Renal cortical epithelial cell (primary cell): ENCODE measurements at regions not wholly inside any gene's neighbourhood (a gene's known extent, or its start where the extent isn't known, plus 50 kb on each side); places are given as distances from the start of the nearest gene placed in this dataset.

Experiments used
- DNase-seq: peaks from one replicate; pipeline ENCODE4 v3.0.0-alpha.2; 2011; ENCODE audit warnings: low read depth

DNA sequence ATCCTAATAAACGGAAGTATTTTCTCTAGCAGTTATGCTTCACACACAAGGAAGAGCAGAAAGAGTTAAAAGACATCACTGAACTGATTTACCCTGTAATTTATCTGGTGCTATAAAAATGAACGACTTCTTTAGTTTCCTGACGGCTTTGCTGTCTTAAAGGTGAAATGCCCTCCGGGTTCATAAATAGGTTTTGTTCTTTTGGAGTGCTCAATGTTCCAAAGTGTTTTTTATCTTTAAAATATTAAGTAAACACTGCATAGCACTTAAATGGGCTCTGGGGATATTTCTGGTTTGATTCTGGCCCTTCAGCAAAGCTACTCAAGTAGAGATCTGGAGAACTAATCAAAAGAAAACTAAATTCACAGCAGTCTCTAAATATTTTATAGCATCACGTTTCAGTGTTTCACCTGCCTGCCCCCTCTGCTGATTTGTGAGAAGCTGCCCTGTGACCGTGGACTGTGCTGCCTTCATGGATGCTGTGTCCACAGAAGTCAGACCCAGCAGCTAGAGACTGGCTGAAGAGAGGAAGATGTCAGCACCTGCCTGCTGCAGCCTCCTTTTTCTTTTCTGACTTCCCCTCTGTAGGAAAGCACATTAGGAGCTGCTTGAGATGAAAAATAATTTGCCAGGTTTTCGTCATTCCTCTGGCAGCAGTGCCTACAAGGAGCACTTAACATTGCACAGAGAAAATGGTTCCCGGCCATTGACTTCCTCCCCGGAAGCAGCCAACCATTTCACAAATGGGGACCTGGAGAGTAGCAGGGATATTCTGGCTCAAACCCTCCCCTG is 205.1 kb upstream of the FSCB start:
- no peak for DNase-seq

DNA sequence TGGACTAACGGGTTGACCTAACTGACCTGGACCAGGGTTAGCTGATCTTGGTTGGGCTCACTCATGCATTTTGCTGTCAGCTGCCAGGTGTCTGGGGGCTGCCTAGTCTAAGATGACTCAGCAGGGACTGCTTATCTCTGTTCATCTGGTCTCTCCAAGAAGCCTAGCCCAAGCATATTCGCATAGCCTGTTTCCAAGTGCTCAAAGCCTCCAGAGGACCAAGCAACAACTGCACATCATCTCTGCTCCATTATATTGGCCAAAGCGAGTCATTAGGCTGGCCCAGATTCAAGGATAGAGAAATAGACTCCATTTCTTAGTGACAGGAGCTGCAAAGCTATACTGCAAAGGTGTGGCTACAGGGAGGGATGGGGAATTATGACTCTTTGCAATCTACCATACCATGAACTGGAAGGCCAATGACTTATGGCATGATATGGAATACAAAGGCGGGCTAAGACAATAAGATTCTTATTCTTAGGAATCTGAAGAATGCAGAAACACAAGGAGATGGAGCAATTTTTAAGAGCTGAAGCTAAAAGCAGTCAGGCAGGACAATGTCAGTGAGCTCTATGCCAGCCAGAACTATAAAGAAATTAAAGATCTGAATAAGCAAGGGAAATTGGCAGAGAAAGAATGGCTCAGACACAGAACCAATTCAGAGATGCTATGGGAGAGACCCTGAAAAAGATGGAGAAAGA is 194.6 kb upstream of the FSCB start:
- peak; percentile 8 for DNase-seq

DNA sequence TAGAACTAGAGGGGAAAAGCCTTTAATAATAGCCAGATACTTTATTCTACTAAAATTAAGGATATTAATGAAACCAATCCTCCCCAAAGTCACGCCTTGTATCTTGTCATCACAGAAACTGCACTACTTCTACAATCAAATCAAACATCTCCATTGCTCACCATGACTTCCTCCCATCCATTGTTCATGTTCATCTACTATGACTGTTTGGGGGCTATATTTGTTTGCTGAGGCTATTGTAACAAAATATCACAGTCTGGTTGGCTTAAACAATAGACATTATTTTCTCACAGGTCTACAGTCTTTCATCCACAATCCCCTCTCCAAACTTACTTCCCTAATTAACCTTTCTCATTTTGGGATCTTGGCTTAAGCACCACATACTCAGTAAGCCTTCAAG is 193.6 kb upstream of the FSCB start:
- DNase-seq: peak; percentile 20

DNA sequence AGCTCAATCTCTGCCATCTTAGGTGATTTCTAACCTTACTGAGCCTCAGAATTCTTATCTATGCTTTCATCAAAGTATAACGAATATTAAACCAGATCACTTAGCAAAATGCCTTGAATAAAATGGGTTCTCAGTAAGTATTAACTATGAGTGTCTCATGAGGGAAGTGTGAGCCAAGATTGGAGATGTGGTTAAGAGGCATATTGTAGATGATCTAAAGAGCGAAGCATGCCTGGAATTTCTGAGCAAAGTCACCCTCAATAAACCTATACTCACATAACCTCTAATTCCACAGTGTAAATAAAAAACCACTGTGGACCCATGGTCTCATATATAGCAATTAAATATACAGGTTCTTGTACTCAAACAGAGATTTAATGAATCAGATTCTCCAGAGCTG is 193.1 kb upstream of the FSCB start:
- peak; percentile 40 for DNase-seq

DNA sequence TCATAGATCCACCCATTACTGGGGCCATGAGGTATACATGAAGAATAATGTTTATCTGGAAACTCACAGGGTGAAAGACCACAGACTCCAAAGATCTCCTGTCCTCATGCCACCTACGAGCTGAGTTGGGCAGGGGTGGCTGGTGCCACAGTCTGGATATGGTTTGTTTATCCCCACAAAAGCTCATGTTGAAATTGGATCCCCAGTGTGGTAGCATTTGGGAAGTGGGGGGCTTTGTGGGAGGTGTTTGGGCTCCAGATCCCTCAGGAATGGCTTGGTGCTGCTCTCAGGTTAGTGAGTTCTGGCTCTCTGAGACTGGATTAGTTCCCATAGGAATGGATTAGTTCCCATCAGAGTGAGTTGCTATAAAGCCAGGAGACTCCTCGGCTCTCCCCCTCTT is 192.3 kb upstream of the FSCB start:
- DNase-seq: no peak

DNA sequence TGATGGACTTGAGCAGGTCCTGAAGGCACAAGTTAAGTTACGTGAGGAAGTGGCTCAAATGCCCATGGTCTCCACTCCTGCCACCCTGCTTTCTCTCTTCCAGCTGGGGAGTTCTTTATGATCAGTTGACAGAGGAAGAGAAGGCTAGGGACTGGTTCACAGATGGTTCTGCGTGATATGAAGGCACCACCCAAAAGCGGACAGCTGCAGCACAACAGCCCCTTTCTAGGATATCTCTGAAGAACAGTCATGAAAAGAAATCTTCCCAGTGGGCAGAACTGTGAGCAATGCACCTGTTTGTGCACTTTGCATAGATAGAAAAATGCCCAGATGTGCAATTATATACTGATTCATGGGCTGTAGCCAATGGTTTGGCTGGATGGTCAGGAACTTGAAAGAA is 162.4 kb upstream of the FSCB start:
- no peak for DNase-seq

DNA sequence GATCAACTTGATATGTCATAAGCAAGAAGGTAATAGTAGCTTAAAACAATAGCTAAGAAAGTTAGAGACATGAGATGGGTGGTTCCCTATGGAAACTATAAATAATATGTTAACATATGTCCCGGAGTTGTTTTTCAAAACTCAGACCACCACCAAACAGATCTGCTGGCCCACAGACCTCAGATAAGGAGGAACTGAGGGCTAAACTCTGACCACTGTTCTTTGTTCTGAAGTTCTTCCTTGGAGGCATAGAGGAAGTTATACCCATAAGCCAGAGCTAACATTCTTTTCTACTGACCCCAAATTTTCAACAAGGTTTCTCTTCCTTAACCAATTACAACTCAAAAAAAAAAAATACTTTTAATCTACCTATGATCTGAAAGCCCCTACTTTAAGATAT is 156.1 kb upstream of the FSCB start:
- no peak for DNase-seq

DNA sequence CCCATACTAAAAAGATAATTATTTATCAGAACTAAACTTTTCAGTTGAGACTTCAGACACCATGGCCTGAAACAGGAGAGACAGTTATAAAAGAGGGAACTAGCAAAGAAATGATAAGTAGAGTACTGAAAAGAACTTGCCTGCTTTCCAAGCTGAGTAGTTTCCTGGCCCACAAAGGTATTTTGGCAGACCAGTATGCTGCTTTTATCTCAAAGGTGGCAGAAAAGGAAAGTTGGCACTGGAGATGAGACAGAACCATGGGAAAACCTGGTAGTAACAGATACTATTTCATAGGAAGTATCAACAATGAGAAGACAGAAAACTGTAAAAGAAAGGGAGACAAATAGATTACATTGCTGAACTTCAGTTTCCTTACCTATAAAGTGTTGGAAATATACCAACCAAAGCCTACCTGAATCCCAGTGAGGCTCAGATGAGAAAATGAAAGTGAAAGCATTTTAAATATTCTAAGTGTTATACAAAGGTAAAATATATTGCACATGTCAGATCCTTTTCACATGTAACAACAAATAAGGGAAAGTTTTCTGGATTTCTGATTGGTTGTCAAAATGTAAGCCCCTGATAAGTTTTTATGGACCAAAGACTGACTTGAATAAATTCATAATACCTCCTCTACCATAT is 155.3 kb upstream of the FSCB start:
- peak; percentile 6 for DNase-seq

DNA sequence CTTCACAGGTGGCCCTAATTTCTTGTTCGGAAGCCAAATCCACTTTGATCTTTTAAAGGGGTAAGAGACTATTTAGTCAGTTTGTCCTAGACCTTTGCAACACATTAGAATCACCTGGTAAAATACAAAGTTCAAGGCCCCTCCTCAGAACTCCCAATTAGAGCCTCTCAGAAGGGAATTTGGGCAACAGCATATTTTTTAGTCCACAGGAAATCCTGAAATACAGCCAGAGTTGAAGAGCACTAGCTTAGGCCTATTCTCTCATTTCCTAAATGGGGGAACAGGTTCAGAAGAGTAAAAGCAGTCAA is 151.3 kb upstream of the FSCB start:
- no peak for DNase-seq

DNA sequence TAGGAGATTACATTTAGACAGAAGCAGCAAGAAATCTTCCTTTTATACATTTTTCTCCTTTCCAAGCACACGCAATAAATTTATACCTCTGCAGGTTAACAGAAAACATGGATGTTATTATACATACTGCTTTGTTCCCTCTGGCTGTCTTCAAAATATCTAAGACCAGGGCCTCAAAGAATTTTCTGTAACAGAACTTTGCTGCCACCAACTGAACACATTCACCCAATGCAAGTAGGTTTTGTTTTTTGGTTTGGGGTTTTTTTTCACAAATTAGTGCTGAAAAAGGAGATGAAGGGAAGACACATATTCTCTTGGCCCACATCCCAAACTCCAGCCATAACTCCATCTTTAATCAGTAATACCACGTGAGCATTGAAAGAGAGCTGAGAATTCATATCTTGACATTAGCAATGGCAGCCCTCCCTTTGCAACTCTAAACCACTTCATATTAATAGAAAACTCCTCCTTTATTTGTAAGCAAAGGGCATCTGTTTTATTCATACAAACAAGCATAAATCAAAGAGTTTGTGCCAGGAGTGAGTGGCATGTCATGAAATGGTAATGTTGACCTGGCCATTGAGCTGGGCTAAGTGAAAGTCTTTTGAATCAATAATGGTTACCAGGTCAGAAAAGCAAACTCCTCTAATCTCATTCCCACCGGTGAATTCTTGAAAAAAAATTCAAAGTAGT is 150.8 kb upstream of the FSCB start:
- DNase-seq: no peak

DNA sequence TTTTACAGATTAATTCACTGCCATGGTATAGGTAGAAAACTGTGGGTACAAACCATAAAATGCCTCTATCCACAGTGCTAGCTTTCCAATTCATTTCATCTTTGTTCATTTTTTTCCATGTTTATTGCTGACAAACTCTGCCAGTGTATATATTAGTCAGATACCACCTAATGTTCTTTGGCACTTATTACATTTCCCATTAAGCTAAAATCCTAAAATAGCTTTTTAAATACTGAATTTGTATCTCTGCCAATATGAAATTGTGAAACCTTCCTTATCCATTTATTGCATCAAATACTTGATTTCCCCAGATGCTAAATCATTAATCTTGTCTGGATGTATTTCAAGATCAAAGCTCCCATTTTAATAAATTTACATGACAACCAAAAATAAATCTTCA is 150.1 kb upstream of the FSCB start:
- DNase-seq: no peak

DNA sequence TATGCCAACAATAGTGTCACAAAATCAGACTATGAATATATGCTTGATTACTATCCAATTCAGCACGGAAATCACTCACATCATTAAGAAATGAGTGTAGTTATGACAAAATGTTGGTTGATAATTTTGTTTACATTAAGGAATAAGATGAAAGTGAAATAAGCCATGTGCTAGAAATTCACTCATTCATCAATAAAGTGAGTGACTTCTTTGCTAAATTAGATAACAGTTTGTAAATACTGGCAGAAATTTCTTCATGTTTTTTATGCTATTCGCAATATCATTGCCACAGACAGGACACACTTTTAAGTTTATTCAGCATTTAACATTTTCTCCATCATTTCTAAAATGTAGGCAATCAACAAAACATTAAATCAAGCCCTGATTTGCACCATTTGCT is 147.5 kb upstream of the FSCB start:
- DNase-seq: no peak

DNA sequence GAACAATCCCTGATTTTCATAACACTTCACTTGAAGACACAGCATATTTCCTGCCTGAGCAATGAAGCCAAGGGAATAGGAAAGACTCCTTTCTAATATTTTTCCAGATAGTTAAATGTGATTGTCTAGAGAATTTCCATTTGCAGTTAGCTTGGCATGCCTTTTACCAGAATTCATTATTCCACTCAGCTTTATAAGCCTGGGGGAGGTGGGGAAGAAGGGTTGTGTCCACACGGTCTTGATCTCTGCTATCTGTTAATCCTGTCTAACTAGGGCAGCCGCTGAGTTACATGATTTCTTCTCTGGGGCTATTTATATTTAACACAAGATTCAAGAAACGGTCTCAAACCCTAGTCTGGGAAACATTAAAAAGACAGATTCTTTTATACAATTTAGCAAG is 146.6 kb upstream of the FSCB start:
- DNase-seq: no peak

DNA sequence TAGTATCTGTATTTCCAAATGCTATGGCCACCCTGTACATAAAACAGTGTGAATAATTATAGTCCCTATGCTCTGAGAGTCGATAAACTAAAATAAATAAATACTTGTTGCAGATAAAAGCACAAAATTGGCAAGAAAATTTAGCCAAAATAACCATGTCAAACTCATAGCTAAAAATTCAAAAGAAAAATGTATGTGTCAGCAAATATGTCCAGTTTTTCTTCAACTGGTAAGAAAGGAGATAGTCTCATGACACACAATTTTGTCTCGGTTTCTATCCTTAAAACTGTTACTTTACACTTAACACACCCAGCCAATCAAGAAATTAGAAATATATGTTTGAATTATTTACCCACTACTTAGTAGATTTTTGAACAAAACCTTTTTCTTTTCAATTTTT is 145.6 kb upstream of the FSCB start:
- DNase-seq: no peak

DNA sequence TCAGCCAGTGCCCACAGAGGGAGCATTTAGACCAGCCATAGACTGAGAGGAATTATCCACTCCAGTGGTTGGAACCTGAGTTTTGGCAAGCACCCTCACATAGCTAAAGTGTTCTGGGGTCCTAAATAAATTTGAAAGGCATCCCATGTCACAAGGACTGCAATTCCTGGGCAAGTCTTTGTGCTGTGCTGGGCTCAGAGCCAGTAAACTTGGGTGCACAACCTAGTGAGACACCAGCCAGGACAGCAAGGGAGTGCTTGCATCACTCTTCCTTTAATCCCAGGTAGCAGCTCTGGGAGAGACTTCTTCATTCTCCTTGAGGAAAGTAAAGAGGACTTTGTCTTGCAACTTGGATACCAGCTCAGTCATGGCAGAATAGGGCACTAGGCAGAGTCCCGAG is 142.0 kb upstream of the FSCB start:
- no peak for DNase-seq

DNA sequence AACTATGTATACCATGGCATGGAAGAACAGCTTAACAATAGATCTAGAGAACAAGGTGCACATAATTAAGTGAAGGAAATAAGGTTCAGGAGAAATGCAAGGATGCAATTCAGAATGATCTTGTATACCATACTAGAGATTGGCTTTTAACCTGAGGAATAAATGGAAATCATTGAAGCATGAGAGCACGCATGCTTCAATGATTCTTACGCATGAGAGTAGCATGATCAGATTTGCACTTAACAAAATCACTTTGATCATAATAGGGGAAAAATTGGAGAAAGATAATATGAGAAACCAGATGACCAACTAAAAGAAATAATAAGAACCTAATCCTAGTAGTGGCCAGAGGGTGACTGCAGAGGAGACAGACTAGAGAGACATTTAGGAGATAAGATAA is 133.3 kb upstream of the FSCB start:
- no peak for DNase-seq

DNA sequence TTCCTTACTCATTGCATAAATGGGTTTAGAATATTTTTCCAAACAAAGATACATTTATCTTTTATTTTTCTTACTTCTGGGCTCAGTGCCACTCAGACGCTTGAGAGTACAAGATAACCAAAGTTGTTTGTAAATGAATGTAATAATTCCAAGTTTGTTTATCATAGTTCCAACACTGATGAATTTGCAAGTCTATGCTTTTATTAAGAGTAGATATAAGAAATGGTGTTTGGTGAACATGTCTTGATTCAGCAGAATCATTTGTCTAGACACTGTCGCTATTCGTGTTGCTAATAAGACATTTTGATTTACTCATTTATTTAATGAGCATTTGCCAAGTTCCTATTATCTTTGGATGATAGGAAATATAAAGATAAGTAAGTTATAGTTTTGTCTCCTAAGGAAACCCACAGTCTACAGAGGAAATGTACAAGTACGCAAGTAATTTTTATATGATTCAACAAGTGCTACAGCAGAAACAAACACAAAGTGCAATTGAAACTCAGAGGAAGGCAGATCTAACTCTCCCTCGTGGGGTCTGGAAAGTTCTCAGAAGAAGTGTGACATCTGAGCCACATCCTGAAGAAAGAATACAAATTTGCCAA is 132.8 kb upstream of the FSCB start:
- no peak for DNase-seq

DNA sequence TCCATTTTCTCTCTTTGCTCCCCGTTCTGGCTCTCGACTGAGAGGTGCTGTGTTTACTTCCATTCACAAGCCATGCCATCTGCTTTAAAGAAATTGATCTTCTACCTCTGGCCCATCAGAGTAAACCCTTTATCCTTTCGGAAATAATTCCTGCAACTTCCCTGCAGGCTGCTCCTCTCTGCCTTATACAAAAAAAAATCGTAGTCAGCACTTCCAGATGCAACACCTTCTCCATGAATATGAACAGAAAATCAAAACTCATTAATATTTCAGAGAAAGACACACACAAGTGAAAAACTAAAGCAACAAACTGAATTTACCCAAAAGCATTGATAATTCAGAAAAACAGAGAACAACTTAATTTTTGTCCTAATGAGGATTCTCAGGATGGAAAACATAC is 127.6 kb upstream of the FSCB start:
- no peak for DNase-seq

DNA sequence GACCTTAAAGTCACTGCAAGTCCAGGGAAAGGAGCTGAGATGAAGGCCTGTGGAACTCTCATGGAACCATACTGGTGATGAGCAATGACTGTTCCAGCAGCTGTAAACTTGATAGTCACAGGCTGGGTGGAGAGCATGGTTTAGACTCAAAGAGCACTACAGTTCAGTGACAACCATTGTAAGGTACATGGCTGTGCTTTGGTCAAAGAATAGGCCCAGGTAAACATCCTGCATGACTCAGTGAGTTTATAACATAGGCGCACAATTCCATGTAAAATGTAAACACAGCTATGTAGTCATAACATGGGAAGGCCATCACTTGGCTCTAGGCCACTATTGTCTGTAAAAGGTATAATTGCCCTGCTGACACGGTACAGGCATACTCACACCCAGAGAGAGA is 119.3 kb upstream of the FSCB start:
- DNase-seq: no peak

DNA sequence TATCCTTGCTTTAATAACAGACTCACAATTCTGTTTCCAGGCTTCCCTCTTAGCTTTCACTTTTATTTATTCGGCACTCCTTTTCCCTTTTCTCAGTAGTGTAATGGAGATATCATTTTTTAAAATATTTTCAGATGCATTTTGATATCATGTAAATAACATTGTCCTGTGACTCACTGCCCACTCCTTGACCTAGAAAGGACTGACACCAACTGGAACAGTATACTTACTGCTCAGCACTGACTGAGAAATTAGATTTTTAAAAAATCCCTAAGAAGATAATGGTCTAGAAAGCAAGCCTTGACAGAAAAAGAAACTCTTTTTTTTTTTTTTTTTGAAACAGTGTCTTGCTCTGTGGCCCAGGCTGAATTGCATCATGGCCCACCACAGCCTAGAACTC is 118.0 kb upstream of the FSCB start:
- no peak for DNase-seq

DNA sequence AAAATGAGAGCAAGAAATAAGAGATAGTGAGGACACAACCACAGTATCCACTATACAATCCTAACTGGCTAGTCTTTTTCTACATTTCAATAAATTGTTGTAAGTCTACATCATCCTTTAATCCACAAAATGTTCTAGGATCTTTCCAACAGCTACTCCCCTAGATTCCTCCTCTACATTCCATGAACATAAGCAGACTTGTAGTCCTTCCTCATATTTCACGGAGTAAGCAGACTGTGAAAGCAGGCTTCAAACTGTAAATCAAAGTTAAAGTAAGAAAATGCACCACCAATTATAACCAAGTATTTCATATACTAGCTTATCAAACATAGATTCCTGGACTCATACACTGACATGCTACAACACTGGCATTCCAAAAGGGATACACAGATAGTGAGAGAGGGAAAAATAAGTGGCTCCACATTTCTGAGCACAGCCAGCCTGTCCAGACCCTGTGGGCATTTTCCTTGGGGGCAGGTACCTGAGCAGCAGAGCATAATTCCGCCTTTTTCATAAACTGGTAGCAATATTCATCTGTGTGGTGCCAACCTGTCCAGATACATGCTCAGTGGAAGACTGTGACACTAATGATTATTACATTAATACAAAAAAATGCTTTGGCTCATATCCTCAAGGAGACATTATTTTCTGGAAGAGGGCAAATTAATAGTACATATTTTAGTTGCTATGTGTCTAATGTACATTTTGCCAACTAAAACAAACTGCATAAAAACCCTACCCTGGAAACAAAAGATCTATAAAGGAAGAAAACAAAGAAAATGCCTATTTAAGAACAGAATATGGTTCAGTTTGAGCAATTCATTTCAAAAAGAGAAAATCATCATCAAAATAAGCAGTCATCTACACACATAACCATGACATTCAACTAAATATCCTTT is 113.3 kb upstream of the FSCB start:
- DNase-seq: peak; percentile 6
